IPS-18c (cell line): ENCODE measurements at regions not wholly inside any gene's neighbourhood (a gene's known extent, or its start where the extent isn't known, plus 50 kb on each side); places are given as distances from the start of the nearest gene placed in this dataset.

Experiments
- H3K4me3 ChIP-seq: 2 replicates; pipeline ENCODE4 v1.7.0; 2013; ENCODE audit warnings: low read depth, mild to moderate bottlenecking, low read length, moderate library complexity; ENCODE audit not compliant: insufficient read depth
- H3K9me3 ChIP-seq: one replicate; pipeline ENCODE4 v1.6.1; 2013; ENCODE audit warnings: mild to moderate bottlenecking, low read length, moderate library complexity; ENCODE audit not compliant: control insufficient read depth, insufficient read depth

DNA sequence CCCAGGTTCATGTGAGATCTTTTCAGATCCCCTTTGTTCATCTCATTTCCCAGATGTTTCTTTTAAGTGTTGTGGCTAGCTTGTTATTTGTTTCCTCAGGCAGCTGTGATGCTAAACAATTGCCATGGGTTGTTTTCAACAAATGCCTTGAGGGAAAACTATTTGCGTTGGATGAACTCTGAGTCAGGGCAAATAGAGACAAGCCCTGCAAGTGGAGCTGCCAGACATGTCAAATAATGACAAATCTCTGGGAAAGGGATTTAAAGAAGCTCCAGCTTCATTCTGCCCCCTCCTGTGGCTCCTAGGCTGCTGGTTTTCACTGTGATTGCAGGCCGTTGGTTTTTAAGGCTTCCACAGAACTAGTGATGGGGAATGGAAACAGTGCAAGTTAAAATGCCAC is 272.4 kb upstream of the SP8 start:
- Histone ChIP-seq H3K9me3 (no peaks in the 10 kb centered on the region), H3K4me3 (no peak overlapping the region)

DNA sequence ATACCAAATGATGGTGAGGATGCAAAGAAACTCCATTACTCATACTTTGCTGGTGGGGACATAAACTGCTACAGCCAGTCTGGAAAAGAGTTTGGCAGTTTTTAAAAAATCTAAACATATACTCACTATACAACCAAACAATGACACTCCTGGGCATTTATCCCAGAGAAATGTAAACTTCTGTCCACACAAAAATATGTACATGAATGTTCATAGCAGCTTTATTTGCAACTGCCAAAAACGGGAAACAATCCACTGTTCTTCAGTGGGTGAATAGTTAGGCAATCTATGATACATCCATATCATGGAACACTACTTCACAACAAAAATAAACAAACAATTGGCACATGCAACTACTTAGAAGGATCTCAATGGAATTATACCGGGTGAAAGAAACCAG is 276.4 kb upstream of the SP8 start:
- Histone ChIP-seq H3K9me3 (no peaks in the 10 kb centered on the region), H3K4me3 (no peak overlapping the region)

DNA sequence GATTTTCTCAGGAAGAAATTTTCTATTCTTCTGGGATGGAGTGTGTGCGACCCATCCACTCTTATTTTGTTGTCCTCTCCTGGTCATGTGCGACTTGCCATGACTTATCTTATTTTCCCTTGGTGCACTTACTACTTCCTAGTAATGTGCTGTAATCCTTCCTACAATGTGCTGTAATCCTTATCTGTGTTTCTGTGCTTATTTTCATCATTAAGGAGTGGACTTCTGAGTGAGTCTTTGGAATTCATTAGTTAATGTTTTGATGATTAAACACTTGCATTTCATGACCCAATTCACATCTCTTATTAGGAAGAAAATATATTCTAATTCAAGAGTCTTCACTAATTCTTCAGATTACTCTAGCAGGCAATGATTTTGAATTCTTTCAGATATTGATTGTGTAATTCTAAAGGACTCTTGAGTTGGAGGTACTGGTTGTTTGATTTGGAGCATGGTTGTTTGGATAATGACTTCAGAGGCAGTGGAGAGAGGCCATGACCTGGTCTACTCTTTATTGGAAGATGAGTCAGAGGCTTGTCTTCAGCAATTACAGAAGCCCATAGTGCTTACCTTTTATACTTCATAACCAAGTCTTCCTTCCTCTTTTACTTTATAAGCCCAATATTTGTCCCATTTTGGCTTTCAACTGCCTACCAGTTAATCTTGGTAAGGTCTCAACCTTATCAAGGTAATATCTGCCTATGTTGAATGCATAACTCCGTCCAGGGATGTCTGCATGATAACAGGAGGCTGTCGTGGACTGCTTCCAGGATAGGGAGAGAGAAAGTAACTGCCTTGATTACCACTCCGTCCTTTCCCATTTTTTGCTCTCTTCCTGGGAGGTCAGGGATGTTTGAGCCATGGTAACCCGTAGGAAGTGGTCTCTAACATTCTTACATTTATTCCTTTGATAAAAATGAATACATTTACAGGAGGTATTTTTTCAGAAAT is 278.3 kb upstream of the SP8 start:
- no peak overlapping the region for H3K4me3 ChIP-seq

DNA sequence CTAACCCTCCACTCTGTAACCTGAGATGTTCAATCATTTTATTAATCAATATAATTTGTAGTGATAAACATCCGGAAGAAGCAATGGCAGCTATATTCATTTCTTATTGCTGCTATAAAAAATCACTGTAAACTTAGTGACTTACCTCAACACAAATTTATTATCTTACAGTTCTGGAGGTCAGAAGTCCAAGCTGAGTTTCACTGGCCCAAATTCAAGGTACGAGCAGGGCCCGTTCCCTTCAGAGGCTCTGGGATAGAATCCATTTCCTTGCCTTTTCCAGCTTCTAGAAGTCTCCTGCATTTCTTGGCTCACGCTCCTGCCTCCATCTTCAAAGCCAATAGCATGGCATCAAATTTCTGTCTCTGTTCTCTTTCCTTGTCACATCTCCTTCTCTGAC is 279.5 kb upstream of the SP8 start:
- Histone ChIP-seq H3K9me3 (no peaks in the 10 kb centered on the region), H3K4me3 (no peak overlapping the region)

More for the DNA sequence above, 278.3 kb upstream of the SP8 start:
- no peaks in the 10 kb centered on the region for H3K9me3 ChIP-seq

DNA sequence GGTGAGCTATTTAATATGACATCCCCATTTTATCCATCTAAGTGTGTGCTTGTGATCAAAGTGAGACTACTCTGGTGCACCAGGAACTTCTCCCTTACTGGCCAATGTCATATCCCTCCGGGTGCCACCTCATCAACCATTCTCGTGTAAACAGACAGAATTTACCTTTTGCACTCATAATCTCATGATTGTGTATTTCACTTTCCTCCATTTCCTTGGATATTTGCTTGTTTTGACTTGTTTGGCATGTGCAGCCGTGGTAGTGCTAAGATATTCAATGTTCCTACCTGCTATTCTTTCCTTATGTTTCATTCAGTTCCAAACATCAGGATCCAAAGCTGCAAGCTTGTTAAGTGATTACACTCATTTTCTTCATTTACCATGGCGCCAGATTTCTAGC is 280.5 kb upstream of the SP8 start:
- no peaks in the 10 kb centered on the region for H3K9me3 ChIP-seq
- H3K4me3 ChIP-seq, result no peak overlapping the region

DNA sequence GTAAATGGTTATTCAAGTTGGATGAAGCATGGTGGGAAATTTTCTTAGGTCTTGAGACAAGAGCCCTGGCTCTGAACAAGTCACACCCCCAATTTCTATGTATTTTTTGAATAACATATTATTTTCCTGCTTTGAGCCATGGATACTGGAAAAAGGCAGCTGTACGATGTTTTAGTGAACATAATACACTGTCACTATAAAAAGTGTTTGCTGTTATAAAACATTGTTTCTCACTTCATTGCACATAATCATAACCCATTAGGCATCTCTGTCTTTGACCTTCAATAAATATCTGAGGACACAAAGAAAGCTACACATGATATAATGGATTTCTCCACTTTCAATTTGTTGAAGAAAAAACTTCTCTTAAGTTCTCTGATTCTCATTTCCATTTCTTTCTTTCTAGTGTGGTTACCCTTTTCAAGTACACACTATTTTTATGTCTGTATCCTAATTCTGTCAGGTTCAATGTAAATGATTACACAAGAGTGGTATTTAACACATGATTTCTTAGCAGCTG is 283.9 kb upstream of the SP8 start:
- Histone ChIP-seq H3K4me3 (no peak overlapping the region), H3K9me3 (no peaks in the 10 kb centered on the region)

DNA sequence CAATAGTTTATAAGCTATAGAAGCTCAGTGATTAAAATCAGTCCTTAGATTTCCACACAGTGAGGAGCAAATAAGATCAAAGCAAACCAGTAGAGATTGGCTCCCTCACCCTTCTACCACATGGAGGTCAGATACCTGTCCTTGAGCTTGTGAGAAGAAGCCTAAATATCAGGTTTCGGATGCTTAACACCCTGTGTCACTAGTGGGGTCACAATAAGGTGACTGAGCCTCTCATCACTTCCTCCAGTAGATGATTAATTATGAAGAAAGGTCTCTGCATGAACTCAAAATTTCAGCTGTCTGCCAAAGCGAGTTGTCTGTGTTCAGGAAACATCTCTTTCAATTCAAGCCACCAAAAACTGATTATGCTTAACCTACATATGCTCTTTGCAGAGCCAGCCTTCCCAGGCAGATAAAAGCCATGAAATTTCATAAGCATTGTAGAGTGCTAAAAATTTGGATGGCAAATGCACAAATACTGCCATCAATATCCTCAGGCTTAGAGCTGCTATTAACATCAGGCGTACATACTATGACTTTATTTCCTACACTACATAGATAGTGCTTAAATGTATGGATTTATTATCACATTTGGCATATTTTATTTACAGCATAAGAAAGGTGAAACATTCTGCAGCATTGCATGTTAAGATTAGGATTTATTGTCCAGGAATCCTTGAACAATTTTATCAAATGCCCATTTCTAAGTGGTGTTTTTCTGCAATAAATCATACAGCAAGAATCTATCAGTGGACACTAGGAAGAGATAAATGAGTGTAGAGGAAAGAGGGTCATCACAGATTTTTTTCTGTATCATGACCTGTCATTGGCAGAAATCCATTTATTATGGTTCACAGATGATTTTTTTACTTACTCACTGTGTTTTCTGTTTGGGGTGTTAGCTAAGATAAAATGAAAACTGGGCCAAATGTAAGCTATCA is 285.1 kb upstream of the SP8 start:
- Histone ChIP-seq H3K4me3 (no peak overlapping the region), H3K9me3 (no peaks in the 10 kb centered on the region)

DNA sequence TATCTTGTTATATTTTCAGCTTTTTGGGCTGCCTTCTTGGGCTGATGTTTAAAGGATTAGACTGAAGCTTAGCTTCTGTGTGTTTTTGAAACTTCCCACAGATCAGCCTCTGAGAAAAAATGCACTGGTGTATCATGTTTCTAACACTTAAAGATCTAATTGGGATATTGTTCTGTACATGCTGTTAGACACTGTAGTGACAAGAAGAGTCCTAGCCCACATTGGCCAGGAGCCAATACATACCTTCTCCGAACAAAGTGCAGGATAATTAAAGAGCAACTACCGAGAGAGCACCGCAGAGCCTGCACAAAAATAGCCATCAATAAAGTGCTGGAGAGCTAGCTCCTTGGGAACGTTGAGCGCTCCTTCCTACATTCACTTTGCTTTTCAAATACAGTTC is 289.4 kb upstream of the SP8 start:
- Histone ChIP-seq H3K9me3 (no peaks in the 10 kb centered on the region), H3K4me3 (no peak overlapping the region)

DNA sequence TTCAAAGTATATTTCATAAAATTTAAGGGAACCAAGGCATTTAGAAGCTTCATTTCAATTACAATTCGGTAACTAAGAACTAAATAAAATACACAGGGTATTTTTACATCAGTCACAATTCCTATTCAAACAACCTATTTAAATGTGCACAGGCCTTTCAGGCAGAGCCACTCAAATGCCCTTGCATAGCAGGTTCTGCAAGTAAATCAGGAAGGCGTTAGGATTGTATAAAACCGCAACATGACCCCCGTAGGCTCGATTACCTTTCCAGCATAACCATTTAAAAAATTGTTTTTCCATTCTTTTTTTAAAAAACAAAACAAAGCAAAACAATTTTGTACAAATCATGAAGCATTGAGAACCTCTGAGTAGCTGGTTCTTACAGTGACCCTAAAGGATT is 289.9 kb upstream of the SP8 start:
- Histone ChIP-seq H3K9me3 (no peaks in the 10 kb centered on the region), H3K4me3 (no peak overlapping the region)

DNA sequence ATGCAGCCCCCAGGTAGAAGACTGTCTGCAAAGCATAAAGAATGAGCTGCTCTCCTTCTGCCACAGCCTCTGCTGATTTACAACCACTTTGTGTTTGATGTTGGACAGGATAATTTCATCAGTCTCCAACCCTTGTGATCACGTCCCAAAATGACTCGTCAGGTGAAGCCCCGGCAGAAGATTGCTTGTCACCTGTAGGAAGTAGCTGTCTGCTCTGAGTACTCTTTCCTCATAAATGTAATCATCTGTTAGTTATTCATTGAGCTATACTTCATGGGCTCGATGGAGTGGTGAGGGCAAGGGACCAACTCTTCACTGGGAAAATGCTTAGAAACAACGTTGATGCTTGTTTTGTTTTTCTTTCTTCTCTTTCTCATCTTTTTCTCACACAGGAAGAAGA is 290.9 kb upstream of the SP8 start:
- Histone ChIP-seq H3K4me3 (no peak overlapping the region), H3K9me3 (no peaks in the 10 kb centered on the region)

DNA sequence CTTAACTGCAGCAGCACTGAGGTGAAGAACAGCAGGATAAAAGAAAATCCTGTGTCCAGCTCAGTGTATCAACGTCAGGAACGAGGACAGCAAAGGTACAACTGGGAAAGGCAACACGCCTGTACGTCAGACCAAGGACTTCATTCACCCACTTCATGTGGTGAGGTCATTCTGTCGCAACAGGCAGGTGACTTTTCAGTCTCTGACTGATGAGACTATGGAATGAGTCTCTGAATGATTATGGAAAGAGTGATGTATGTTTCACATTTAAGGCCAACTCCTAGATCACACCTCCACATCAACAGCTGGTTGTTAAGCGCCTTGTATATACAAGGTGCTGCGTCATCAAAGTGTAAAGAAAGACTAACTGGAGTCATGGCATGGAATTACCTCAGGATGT is 297.6 kb upstream of the SP8 start:
- Histone ChIP-seq H3K9me3 (no peaks in the 10 kb centered on the region), H3K4me3 (no peak overlapping the region)

DNA sequence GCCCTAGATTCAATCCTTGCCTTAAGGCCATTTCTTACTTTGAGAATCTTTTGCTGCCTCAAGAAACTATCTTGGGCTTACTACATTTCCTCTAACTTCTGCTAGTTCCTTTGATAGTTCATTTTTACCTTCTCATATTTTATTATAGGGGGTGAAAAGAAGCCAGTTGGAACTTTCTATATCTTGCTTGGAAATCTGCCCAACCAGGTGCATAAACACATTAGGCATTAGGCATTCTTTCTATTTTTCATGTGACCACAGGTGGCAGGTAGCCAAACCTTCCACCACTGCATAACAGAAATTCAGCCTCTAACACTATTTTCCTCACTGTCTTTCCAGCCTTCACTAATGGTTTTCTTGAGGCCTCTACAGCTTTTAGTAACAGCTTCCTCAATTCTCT is 300.0 kb upstream of the SP8 start:
- no peak overlapping the region for H3K4me3 ChIP-seq
- no peaks in the 10 kb centered on the region for H3K9me3 ChIP-seq

DNA sequence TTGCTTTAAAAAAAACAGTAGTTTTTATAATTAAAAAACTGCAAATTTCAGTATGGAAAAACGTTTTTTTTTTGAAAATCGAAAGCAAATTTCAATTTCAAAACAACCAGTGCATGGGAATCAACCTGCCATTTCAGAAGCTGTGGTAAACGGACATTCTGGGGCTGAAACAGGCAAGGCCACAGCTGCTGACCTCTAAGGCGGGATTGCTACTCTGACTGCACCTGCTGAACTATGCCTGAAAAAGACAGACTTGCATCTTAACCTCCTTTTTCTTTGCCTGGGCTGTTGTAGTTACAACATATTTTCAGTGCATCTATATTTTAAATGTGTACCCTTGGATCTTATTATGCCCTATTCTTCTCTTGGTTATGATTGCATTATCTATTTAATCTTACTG is 303.0 kb upstream of the SP8 start:
- Histone ChIP-seq H3K9me3 (no peaks in the 10 kb centered on the region), H3K4me3 (no peak overlapping the region)

DNA sequence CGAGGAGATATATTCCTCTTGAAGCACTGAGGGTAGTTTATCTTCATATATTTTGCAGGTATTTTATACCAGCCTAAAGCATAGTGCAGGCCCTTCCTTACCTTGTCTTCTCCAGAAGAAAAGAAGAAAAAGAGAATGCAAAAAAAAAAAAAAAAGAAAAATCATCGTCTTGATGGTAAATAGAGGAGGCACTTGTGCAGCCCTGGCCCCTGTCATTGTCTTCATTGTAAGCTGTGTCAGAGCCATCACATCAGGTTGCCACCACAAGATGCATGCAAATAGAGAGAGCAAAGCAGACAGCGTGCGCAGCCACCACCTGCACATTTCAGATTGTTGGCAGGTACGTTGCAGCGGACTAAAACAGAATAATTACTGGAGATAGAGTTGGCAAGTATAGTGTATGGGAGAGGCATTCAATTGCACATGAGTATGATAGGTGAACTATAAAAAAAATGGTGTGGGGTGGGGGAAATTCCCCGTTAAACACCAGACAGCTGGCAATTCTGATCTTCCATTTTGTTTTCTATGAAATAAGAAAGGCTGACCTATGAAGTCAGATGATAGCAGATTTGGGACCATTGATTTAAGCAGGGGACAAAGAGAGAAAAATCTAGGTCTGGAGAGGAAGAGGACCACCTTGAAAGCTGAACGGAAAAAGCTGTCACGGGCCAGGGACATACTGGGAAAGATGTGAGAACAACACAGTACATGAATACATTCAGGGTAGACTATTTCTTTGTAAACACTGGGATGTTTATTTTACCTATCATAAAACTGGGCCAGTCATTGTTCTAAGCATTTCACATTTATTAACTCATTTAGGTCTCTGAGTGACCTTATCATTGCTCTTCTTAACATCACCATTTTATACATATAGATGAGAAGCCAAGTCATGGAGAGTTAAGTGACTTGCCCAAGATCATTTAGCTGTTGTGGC is 306.3 kb upstream of the SP8 start:
- no peaks in the 10 kb centered on the region for H3K9me3 ChIP-seq
- no peak overlapping the region for H3K4me3 ChIP-seq

DNA sequence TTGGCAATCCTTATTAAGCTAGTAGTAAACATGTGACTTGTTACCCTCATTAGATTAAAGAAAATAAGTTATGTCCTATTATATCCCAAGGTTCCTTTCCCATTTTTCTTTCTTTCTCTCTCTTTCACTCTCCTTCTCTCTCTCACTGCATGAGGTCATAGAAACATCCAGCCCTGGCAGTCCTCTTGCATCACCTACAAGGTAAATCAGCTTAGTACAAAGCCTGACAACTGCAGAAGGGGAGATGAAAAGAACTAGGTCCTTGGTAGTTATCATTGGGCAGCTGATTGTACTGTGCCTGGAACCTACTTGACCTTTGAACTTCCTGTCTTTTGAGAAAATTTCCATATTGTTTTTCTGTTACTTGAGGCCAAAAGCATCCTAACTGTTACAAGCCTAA is 307.9 kb upstream of the SP8 start:
- Histone ChIP-seq H3K4me3 (no peak overlapping the region), H3K9me3 (no peaks in the 10 kb centered on the region)

DNA sequence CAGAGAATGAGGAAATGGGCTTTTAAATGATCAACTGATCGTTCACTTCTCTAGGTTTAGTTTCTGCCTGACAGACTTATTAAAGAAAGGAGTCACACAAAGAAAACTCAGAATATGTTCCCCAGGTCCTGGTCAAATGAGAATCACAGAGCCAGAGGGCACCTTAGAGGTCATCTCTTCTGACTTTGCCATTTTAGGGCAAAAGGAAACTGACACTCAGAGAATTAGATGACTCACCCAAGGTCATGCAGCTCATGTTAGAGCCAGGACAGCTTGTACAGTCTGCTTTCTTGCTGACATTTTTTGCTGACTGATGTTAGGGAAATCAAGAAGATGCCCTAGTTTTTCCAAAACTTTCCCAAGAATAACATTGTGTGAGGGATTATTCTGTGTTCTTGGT is 312.7 kb upstream of the SP8 start:
- Histone ChIP-seq H3K4me3 (no peak overlapping the region), H3K9me3 (peaks cover 2% of the 10 kb centered on the region)

DNA sequence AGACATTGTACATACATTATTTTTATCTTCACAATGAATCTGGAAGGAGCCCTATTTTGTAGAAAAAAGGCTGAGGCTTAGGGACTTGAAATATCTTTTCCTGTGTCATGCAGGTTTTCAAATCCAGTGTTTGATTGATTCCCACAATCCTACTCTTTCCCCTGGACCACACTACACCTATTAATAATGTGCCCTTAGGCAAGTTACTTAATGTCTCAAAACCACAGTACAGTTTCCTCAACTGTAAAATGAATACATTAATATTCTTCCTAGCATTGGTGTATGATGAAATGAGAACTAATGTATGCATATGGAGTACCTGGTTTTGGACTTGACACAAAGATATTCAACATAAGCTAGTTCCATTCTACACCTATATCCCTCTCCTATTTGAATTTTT is 313.3 kb upstream of the SP8 start:
- no peak overlapping the region for H3K4me3 ChIP-seq
- peaks cover 2% of the 10 kb centered on the region for H3K9me3 ChIP-seq
